IPS DF 6.9 (cell line): ENCODE measurements at regions not wholly inside any gene's neighbourhood (a gene's known extent, or its start where the extent isn't known, plus 50 kb on each side); places are given as distances from the start of the nearest gene placed in this dataset.

Experiments used
- DNase-seq: peaks from one replicate; pipeline ENCODE4 v3.0.0-alpha.2; 2013; ENCODE audit warnings: low read depth, low spot score
- H3K27ac ChIP-seq: one replicate; pipeline ENCODE4 v1.5.1; 2013; ENCODE audit warnings: low read length, control low read depth
- H3K27me3 ChIP-seq: 2 replicates; pipeline ENCODE4 v1.6.1; 2013; ENCODE audit warnings: mild to moderate bottlenecking, low read length; ENCODE audit not compliant: control insufficient read depth, insufficient read depth
- H3K36me3 ChIP-seq: 2 replicates; pipeline ENCODE4 v1.6.1; 2013; ENCODE audit warnings: low read length; ENCODE audit not compliant: control insufficient read depth, insufficient read depth
- H3K4me1 ChIP-seq: 2 replicates; pipeline ENCODE4 v1.6.1; 2013; ENCODE audit warnings: low read length; ENCODE audit not compliant: control insufficient read depth, insufficient read depth
- H3K4me3 ChIP-seq: 2 replicates; pipeline ENCODE4 v1.5.1; 2013; ENCODE audit warnings: mild to moderate bottlenecking, low read length
- H3K9me3 ChIP-seq: 2 replicates; pipeline ENCODE4 v1.6.1; 2013; ENCODE audit warnings: low read length, inconsistent platforms; ENCODE audit not compliant: control insufficient read depth, insufficient read depth
- WGBS: extraction: QIAGEN DNeasy Blood & Tissue Kit; methylation state at CpG from one replicate; pipeline ENCODE4 v1.1.7; 2013; ENCODE audit warnings: mixed read lengths, missing lambda C conversion rate; ENCODE audit not compliant: insufficient read length, insufficient coverage; 5-methylcytosine and 5-hydroxymethylcytosine counted together

GRCh38 chr13:79044415-79044814 is 361.6 kb downstream of the RBM26 start:
- WGBS = no CpG with 5 or more reads among the region's 3 CpGs
- Histone ChIP-seq H3K27me3 (no peaks in the 10 kb centered on the region), H3K36me3 (no peaks in the 10 kb centered on the region), H3K4me1 (no peaks in the 10 kb centered on the region), H3K9me3 (no peaks in the 10 kb centered on the region), H3K4me3 (no peak overlapping the region), H3K27ac (no peak overlapping the region)
- DNase-seq = no peak

GRCh38 chr13:79043208-79043607 is 362.8 kb downstream of the RBM26 start:
- Histone ChIP-seq H3K4me3 (no peak overlapping the region), H3K9me3 (no peaks in the 10 kb centered on the region), H3K27me3 (no peaks in the 10 kb centered on the region), H3K27ac (no peak overlapping the region), H3K4me1 (no peaks in the 10 kb centered on the region), H3K36me3 (no peaks in the 10 kb centered on the region)
- no peak for DNase-seq
- no CpG with 5 or more reads among the region's 4 CpGs for WGBS

- no CpG with 5 or more reads among the region's 1 CpG for WGBS
- H3K36me3 ChIP-seq = no peaks in the 10 kb centered on the region
These were observed 368.9 kb downstream of the RBM26 start for GRCh38 chr13:79037197-79037596.

GRCh38 chr13:79034341-79034740 is 371.7 kb downstream of the RBM26 start:
- DNase-seq = no peak
- no peak overlapping the region for H3K4me3 ChIP-seq
- no peaks in the 10 kb centered on the region for H3K9me3 ChIP-seq
- no peak overlapping the region for H3K27ac ChIP-seq
- no peaks in the 10 kb centered on the region for H3K27me3 ChIP-seq
- H3K36me3 ChIP-seq = no peaks in the 10 kb centered on the region
- H3K4me1 ChIP-seq = no peaks in the 10 kb centered on the region
- no CpG with 5 or more reads among the region's 7 CpGs for WGBS

More at GRCh38 chr13:79037197-79037596, 368.9 kb downstream of the RBM26 start:
- H3K27me3 ChIP-seq = no peaks in the 10 kb centered on the region
- no peak overlapping the region for H3K27ac ChIP-seq
- no peaks in the 10 kb centered on the region for H3K9me3 ChIP-seq
- no peak overlapping the region for H3K4me3 ChIP-seq
- H3K4me1 ChIP-seq = no peaks in the 10 kb centered on the region
- DNase-seq = no peak

- H3K9me3 ChIP-seq = no peaks in the 10 kb centered on the region
- H3K36me3 ChIP-seq = no peaks in the 10 kb centered on the region
- no CpG with 5 or more reads among the region's 2 CpGs for WGBS
- H3K4me3 ChIP-seq = no peak overlapping the region
- H3K27me3 ChIP-seq = no peaks in the 10 kb centered on the region
- H3K4me1 ChIP-seq = no peaks in the 10 kb centered on the region
- H3K27ac ChIP-seq = no peak overlapping the region
- no peak for DNase-seq
These were observed 371.6 kb upstream of the OBI1 start for GRCh38 chr13:79030513-79030912.

- no peak overlapping the region for H3K4me3 ChIP-seq
These were observed 359.2 kb upstream of the OBI1 start for GRCh38 chr13:79018166-79018565.

GRCh38 chr13:79011179-79011578 is 352.2 kb upstream of the OBI1 start:
- H3K9me3 ChIP-seq = no peaks in the 10 kb centered on the region
- no peak overlapping the region for H3K27ac ChIP-seq
- H3K27me3 ChIP-seq = no peaks in the 10 kb centered on the region
- H3K36me3 ChIP-seq = no peaks in the 10 kb centered on the region
- no peak for DNase-seq
- H3K4me1 ChIP-seq = no peaks in the 10 kb centered on the region
- WGBS = no CpG with 5 or more reads among the region's 2 CpGs
- H3K4me3 ChIP-seq = no peak overlapping the region

More at GRCh38 chr13:79018166-79018565, 359.2 kb upstream of the OBI1 start:
- DNase-seq = no peak
- no peaks in the 10 kb centered on the region for H3K36me3 ChIP-seq
- H3K9me3 ChIP-seq = peaks cover 5% of the 10 kb centered on the region; the same call in 1 of the 2 replicates
- H3K4me1 ChIP-seq = no peaks in the 10 kb centered on the region
- no peak overlapping the region for H3K27ac ChIP-seq
- no peaks in the 10 kb centered on the region for H3K27me3 ChIP-seq
- no CpG with 5 or more reads among the region's 2 CpGs for WGBS

GRCh38 chr13:79003989-79004898 is 345.3 kb upstream of the OBI1 start:
- Histone ChIP-seq H3K9me3 (no peaks in the 10 kb centered on the region), H3K4me1 (no peaks in the 10 kb centered on the region), H3K36me3 (no peaks in the 10 kb centered on the region), H3K27ac (no peak overlapping the region), H3K4me3 (no peak overlapping the region), H3K27me3 (no peaks in the 10 kb centered on the region)
- WGBS = no CpG with 5 or more reads among the region's 7 CpGs
- DNase-seq = no peak

- no peaks in the 10 kb centered on the region for H3K27me3 ChIP-seq
- H3K36me3 ChIP-seq = no peaks in the 10 kb centered on the region
- H3K27ac ChIP-seq = no peak overlapping the region
- H3K4me3 ChIP-seq = no peak overlapping the region
- H3K4me1 ChIP-seq = peaks cover 1% of the 10 kb centered on the region; the same call in 1 of the 2 replicates
- H3K9me3 ChIP-seq = no peaks in the 10 kb centered on the region
- DNase-seq = no peak
- no CpG with 5 or more reads among the region's 4 CpGs for WGBS
These were observed 340.5 kb upstream of the OBI1 start for GRCh38 chr13:78999494-78999893.

- no peak overlapping the region for H3K27ac ChIP-seq
- H3K27me3 ChIP-seq = no peaks in the 10 kb centered on the region
- no peaks in the 10 kb centered on the region for H3K9me3 ChIP-seq
- no CpG with 5 or more reads among the region's 4 CpGs for whole genome bisulfite sequencing
- no peak for DNase-seq
- H3K4me1 ChIP-seq = peaks cover 1% of the 10 kb centered on the region; the same call in 1 of the 2 replicates
- H3K4me3 ChIP-seq = no peak overlapping the region
- no peaks in the 10 kb centered on the region for H3K36me3 ChIP-seq
These were observed 339.8 kb upstream of the OBI1 start for GRCh38 chr13:78998630-78999315.
